OCI-LY1 (cell line): ENCODE measurements at regions not wholly inside any gene's neighbourhood (a gene's known extent, or its start where the extent isn't known, plus 50 kb on each side); places are given as distances from the start of the nearest gene placed in this dataset.

Experiments used
- H2AFZ ChIP-seq: fragments of 200-600 bp; sonication (generic), shearing (Covaris generic); 2 replicates; pipeline ENCODE4 v1.6.0; 2014; ENCODE audit warnings: antibody characterized with exemption, mild to moderate bottlenecking, low read length
- H3F3A ChIP-seq: fragments of 200-600 bp; sonication (generic), shearing (Covaris generic); 2 replicates; pipeline ENCODE4 v1.6.0; 2014; ENCODE audit warnings: mild to moderate bottlenecking, antibody characterized with exemption, low read length, moderate library complexity; ENCODE audit not compliant: insufficient read depth
- H3K27ac ChIP-seq: fragments of 200-600 bp; sonication (generic); 2 replicates; pipeline ENCODE4 v1.5.1; 2014; ENCODE audit warnings: low read length, mixed run types, mild to moderate bottlenecking, low read depth; ENCODE audit not compliant: poor library complexity, severe bottlenecking
- H3K27me3 ChIP-seq: fragments of 200-600 bp; sonication (generic); 2 replicates; pipeline ENCODE4 v1.6.0; 2014; ENCODE audit warnings: antibody characterized with exemption, mild to moderate bottlenecking, low read length, moderate library complexity; ENCODE audit not compliant: insufficient read depth
- H3K36me3 ChIP-seq: fragments of 200-600 bp; sonication (generic); 2 replicates; pipeline ENCODE4 v1.6.1; 2014; ENCODE audit warnings: mild to moderate bottlenecking, antibody characterized with exemption, low read length, moderate library complexity, mixed read lengths; ENCODE audit not compliant: insufficient read depth
- H3K4me1 ChIP-seq: fragments of 200-600 bp; sonication (generic); 2 replicates; pipeline ENCODE4 v1.5.1; 2014; ENCODE audit warnings: mild to moderate bottlenecking, low read length, moderate library complexity; ENCODE audit not compliant: insufficient read depth, severe bottlenecking
- H3K4me2 ChIP-seq: fragments of 200-600 bp; sonication (generic), shearing (Covaris generic); 2 replicates; pipeline ENCODE4 v1.6.1; 2014; ENCODE audit warnings: low read length
- H3K4me3 ChIP-seq: fragments of 200-600 bp; sonication (generic); 2 replicates; pipeline ENCODE4 v1.5.1; 2014; ENCODE audit warnings: low read length, low read depth, mild to moderate bottlenecking, mixed read lengths; ENCODE audit not compliant: poor library complexity, severe bottlenecking
- H3K79me2 ChIP-seq: fragments of 200-600 bp; shearing (Covaris generic); 2 replicates; pipeline ENCODE4 v1.6.1; 2016; ENCODE audit warnings: mixed run types, low read length, mixed read lengths; ENCODE audit not compliant: insufficient read depth
- H3K9ac ChIP-seq: fragments of 200-600 bp; sonication (generic), shearing (Covaris generic); 2 replicates; pipeline ENCODE4 v1.6.1; 2014; ENCODE audit warnings: mild to moderate bottlenecking, low read length, mixed read lengths
- H3K9me2 ChIP-seq: fragments of 200-600 bp; sonication (generic), shearing (Covaris generic); 2 replicates; pipeline ENCODE4 v1.6.1; 2014; ENCODE audit warnings: low read depth, mild to moderate bottlenecking, low read length, mixed read lengths
- H3K9me3 ChIP-seq: fragments of 200-600 bp; shearing (Covaris generic); 2 replicates; pipeline ENCODE4 v1.6.1; 2014; ENCODE audit warnings: low read length, mixed read lengths
- H4K20me1 ChIP-seq: fragments of 200-600 bp; sonication (generic), shearing (Covaris generic); 2 replicates; pipeline ENCODE4 v1.6.0; 2016; ENCODE audit warnings: mild to moderate bottlenecking, low read length; ENCODE audit not compliant: insufficient read depth
- CTCF ChIP-seq: fragments of 200-600 bp; sonication (generic), shearing (Covaris generic); IDR thresholded peaks from 2 replicates; pipeline ENCODE4 v1.5.1; 2017; ENCODE audit warnings: mild to moderate bottlenecking, antibody characterized with exemption, low read length, moderate library complexity, mixed read lengths
- EZH2 ChIP-seq: fragments of 200-600 bp; sonication (generic), shearing (Covaris generic); IDR thresholded peaks from 2 replicates; pipeline ENCODE4 v1.8.0; 2017; ENCODE audit warnings: borderline replicate concordance, mixed run types, mild to moderate bottlenecking, antibody characterized with exemption, low read length, moderate library complexity, mixed read lengths

DNA sequence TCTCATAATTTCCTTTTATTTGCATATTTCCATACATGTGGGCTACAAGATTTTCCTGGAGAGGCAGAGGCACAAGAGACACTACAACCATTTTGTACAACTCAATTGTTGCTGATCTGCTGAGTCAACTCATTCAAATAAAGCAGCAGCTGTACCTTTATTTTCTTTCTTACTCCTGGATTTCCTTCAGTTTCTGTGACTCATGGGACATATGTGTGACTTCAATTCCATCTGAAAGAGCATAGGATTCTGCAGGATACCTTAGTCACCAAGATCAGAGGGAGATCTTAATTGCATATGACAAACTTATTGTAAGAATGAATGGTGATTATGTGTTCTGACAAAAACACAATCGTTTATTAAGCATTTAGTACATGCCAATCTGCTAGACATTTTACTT lies 2219.4 kb downstream of the NCAM2 start:
- no peaks in the 10 kb centered on the region for H4K20me1 ChIP-seq
- H3K27me3 ChIP-seq: no peaks in the 10 kb centered on the region
- 0 out of 2 replicates have a peak, but pooled peaks cover 3% of the 10 kb centered on the region for H3K9me3 ChIP-seq
- no peaks in the 10 kb centered on the region for H3F3A ChIP-seq
- no peak overlapping the region for H3K4me2 ChIP-seq
- H2AFZ ChIP-seq: no peak overlapping the region
- no peaks in the 10 kb centered on the region for H3K36me3 ChIP-seq
- no peaks in the 10 kb centered on the region for H3K9me2 ChIP-seq
- H3K27ac ChIP-seq: no peak overlapping the region
- H3K4me3 ChIP-seq: no peak overlapping the region
- TF ChIP-seq CTCF (no peak), EZH2 (no peak)
- H3K9ac ChIP-seq: no peak overlapping the region
- no peaks in the 10 kb centered on the region for H3K4me1 ChIP-seq
- H3K79me2 ChIP-seq: no peaks in the 10 kb centered on the region

DNA sequence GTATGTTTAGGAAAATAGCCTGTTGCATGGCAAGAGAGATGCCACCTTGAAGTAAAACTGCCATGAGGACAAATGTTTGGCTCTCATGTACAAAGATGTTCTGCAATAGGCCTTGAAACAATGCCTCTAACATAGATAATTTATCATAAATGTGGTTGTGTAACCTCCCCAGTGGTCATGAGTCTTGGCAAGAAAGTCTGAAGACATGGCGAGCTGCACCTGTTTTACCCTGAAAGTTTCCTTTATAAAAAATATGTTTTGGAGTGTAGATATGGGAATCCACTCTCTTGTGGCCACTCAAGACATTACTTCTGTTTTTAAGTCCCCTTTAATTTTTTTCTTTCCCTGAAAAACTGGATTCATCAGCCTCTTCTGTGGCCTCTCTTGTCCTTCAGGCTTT lies 2217.1 kb downstream of the NCAM2 start:
- no peaks in the 10 kb centered on the region for H3K9me2 ChIP-seq
- H3K79me2 ChIP-seq: no peaks in the 10 kb centered on the region
- no peak overlapping the region for H3K9ac ChIP-seq

More for the DNA sequence above, 2217.1 kb downstream of the NCAM2 start:
- no peak overlapping the region for H3K27ac ChIP-seq
- no peaks in the 10 kb centered on the region for H3K4me1 ChIP-seq
- H4K20me1 ChIP-seq: no peaks in the 10 kb centered on the region
- no peak overlapping the region for H2AFZ ChIP-seq
- H3K4me2 ChIP-seq: no peak overlapping the region
- no peaks in the 10 kb centered on the region for H3F3A ChIP-seq
- H3K36me3 ChIP-seq: no peaks in the 10 kb centered on the region
- H3K27me3 ChIP-seq: no peaks in the 10 kb centered on the region
- TF ChIP-seq EZH2: no peak
- no peak for TF ChIP-seq CTCF
- H3K9me3 ChIP-seq: 0 out of 2 replicates have a peak, but pooled peaks cover 3% of the 10 kb centered on the region
- no peak overlapping the region for H3K4me3 ChIP-seq
